ENCODE measurements at regions not wholly inside any gene's neighbourhood (a gene's known extent, or its start where the extent isn't known, plus 50 kb on each side); places are given as distances from the start of the nearest gene placed in this dataset.

GRCh38 chr3:102670986-102671385 lies 236.2 kb downstream of the ZPLD1 start:
- ChIA-PET POLR2A (no interaction called here), CTCF (no interaction called here)
- Histone ChIP-seq H3K4me3 (ENCODE audit: low read depth in 2 of 2, low read length in 2 of 2) (no peak overlapping the region), H3K27me3 (ENCODE audit: control insufficient read depth, insufficient read depth, low read length) (no peaks in the 10 kb centered on the region), H3K4me1 (ENCODE audit: control insufficient read depth, insufficient read depth, low read length) (0 out of 2 replicates have a peak, but pooled peaks cover 3% of the 10 kb centered on the region), H3K36me3 (ENCODE audit: control insufficient read depth, insufficient read depth, low read length) (no peaks in the 10 kb centered on the region), H3K27ac (ENCODE audit: low read length) (no peak overlapping the region), H3K9me3 (ENCODE audit: control insufficient read depth, insufficient read depth, low read depth, low read length) (no peaks in the 10 kb centered on the region)
- intact Hi-C loops (cut with micrococcal nuclease; ENCODE audit: unreplicated experiment) = no loop called here
- in situ Hi-C loops (cut with HindIII; ENCODE audit: low pct_unique_long_range_greater_than_20kb, low sequenced_read_pairs) = no loop called here
- TF ChIP-seq CTCF (IDR thresholded peaks at IDR 0.05) (no peak), SIN3A (IDR thresholded peaks at IDR 0.05; ENCODE audit: borderline replicate concordance, insufficient read depth, low read depth, low read length) (no peak), REST (IDR thresholded peaks at IDR 0.05; ENCODE audit: insufficient read depth in 1 of 2, low read depth in 2 of 2, low read length in 1 of 2) (no peak), TCF7L2 (IDR thresholded peaks at IDR 0.05; ENCODE audit: low read depth, low read length) (no peak), POLR2AphosphoS5 (IDR thresholded peaks at IDR 0.05; ENCODE audit: low read depth, low read length) (no peak)
- no peak for DNase-seq (ENCODE audit: low read depth, low spot score)
- no TSS peak for BruUV-seq (replicated peaks)
- no peak for ATAC-seq

GRCh38 chr3:102672305-102672704 lies 237.5 kb downstream of the ZPLD1 start:
- ChIA-PET POLR2A (no interaction called here), CTCF (no interaction called here)

More at GRCh38 chr3:102672305-102672704, 237.5 kb downstream of the ZPLD1 start:
- TF ChIP-seq REST (IDR thresholded peaks at IDR 0.05; ENCODE audit: insufficient read depth in 1 of 2, low read depth in 2 of 2, low read length in 1 of 2) (no peak), CTCF (IDR thresholded peaks at IDR 0.05) (no peak), POLR2AphosphoS5 (IDR thresholded peaks at IDR 0.05; ENCODE audit: low read depth, low read length) (no peak), SIN3A (IDR thresholded peaks at IDR 0.05; ENCODE audit: borderline replicate concordance, insufficient read depth, low read depth, low read length) (no peak), TCF7L2 (IDR thresholded peaks at IDR 0.05; ENCODE audit: low read depth, low read length) (no peak)
- intact Hi-C loops (cut with micrococcal nuclease; ENCODE audit: unreplicated experiment) = no loop called here
- Histone ChIP-seq H3K36me3 (ENCODE audit: control insufficient read depth, insufficient read depth, low read length) (no peaks in the 10 kb centered on the region), H3K27me3 (ENCODE audit: control insufficient read depth, insufficient read depth, low read length) (no peaks in the 10 kb centered on the region), H3K4me1 (ENCODE audit: control insufficient read depth, insufficient read depth, low read length) (0 out of 2 replicates have a peak, but pooled peaks cover 3% of the 10 kb centered on the region), H3K27ac (ENCODE audit: low read length) (no peak overlapping the region), H3K9me3 (ENCODE audit: control insufficient read depth, insufficient read depth, low read depth, low read length) (no peaks in the 10 kb centered on the region), H3K4me3 (ENCODE audit: low read depth in 2 of 2, low read length in 2 of 2) (no peak overlapping the region)
- in situ Hi-C loops (cut with HindIII; ENCODE audit: low pct_unique_long_range_greater_than_20kb, low sequenced_read_pairs) = no loop called here
- ATAC-seq (no peak), DNase-seq (ENCODE audit: low read depth, low spot score) (no peak)
- BruUV-seq (replicated peaks) = no TSS peak
